Kidney tubule cell (primary cell): ENCODE measurements at regions not wholly inside any gene's neighbourhood (a gene's known extent, or its start where the extent isn't known, plus 50 kb on each side); places are given as distances from the start of the nearest gene placed in this dataset.

Source experiments
- DNase-seq: peaks from one replicate; pipeline ENCODE4 v3.0.0-alpha.2; 2018; ENCODE audit warnings: low spot score

- DNase-seq, result no peak
Observed at GRCh38 chr16:62562121-62562520, 525.9 kb upstream of the CDH8 start.

DNA sequence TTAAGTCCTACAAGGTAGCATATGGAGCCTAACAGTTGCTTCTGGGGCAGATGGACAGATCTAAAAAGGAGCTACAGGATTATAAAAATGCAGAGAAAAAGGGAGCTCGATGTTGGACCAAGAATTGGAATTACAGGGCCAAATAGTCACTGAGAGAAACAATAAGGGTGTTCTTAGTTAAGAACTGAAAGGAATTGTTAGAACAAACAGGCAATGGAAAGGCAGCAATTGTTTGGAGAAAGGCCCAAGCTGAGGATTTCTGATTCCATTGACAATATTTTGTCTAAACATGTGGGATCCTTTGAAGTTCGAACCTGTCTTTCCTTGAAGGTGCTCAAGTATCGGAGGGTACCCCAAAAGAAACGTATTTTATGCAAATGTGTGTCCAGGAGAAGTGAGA is 513.6 kb upstream of the CDH8 start:
- DNase-seq, result no peak

- DNase-seq, result no peak
Observed at GRCh38 chr16:62548095-62548494, 511.9 kb upstream of the CDH8 start.

- no peak for DNase-seq
Observed at GRCh38 chr16:62546701-62547100, 510.5 kb upstream of the CDH8 start.

GRCh38 chr16:62545039-62545438 is 508.8 kb upstream of the CDH8 start:
- no peak for DNase-seq

DNA sequence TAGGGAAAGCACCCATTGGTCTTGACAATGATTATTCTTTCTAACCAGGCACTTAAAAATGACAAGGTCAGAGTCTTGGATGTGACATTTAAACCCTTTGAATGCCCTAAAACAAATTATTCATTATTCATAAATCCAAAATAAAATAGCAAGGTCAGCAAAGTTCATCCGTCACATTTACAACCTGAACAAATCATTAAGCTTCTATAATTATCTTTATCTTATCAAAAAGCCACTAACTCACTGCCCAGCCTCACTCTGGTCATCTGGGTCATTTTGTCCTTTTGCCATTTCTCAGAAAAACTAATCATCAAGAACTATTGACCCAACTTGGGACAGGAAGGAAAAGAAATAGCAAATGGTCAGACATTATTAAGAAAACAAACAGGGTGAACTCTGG is 507.3 kb upstream of the CDH8 start:
- no peak for DNase-seq

DNA sequence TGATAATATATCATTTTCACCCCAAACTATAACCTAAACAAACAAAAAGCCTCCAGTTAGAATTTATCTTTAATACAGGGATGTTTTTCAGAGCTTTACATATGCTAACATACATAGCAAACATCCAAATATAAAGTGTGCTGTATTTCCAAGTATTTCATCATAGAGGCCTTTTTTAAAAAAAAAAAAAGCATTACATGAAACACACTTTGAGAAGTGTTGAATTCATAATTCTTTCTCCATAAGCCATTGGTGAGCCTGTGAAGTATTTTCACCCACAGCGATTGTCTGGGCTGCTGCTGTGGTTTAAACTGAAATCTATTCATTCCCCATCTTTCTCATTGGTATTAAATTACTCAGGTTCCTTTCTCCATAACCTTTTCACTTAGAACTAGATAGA is 503.4 kb upstream of the CDH8 start:
- no peak for DNase-seq

GRCh38 chr16:62530426-62530825 is 494.2 kb upstream of the CDH8 start:
- DNase-seq, result no peak

DNA sequence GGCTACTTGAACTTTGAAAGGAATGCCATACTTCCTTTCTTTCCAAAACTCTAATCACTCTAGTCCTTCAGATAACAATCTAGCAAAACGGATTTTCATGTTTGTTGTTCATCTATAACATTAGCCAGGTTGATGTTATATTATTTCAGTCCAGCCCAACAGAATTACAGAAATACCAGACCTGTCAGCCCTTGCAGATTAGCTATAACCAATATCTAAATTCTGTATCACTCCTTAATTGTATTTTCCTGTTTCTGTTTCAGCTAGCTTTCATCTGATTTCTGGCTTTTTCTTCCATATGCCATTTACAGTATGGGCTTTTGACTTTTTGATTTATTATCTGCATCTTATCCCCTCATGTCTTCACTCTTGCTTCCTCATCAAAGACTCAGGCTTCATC is 479.8 kb upstream of the CDH8 start:
- DNase-seq, result no peak

GRCh38 chr16:62503073-62503472 is 466.8 kb upstream of the CDH8 start:
- no peak for DNase-seq

GRCh38 chr16:62478903-62479458 is 442.7 kb upstream of the CDH8 start:
- no peak for DNase-seq

- DNase-seq, result no peak
Observed at GRCh38 chr16:62477796-62478195, 441.6 kb upstream of the CDH8 start.

DNA sequence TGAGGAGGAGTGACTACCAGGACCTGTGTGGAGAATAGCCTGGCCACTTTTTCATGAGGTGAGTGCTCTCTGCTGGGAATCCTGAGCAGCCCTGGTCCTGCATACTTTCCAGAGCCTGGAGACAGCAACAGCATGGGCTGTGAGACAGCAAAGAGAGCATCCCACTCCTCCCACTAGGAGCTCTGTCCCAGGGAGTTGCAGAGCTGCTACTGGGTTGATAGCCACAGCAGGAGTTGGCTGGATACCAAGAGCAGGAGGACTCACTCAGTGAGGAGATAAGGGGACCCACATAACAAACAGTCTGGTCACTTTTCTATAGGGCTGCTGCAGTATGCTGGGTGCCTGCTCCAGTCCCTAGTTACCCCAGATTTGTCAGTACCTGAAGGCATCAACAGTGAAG is 439.3 kb upstream of the CDH8 start:
- no peak for DNase-seq

- no peak for DNase-seq
Observed at GRCh38 chr16:62462971-62463370, 426.7 kb upstream of the CDH8 start.

DNA sequence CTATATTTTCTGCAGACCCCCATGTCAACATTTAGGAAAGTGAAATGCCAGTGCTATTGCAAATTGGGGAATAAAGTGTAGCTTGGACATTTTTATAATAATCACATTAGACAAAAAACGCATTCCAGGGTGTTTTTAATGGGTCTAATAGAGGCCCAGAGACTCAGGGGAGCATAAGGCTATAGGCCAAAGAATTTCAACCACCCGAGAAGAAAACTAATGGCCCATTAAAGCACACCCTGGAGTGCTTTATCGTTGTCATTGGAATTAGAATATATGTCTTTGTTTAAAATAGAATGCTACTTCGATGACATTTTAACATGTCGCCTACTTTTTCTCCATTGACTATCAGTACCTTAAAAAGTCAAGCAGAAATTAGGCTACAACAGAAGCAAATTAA is 414.1 kb upstream of the CDH8 start:
- DNase-seq, result no peak

DNA sequence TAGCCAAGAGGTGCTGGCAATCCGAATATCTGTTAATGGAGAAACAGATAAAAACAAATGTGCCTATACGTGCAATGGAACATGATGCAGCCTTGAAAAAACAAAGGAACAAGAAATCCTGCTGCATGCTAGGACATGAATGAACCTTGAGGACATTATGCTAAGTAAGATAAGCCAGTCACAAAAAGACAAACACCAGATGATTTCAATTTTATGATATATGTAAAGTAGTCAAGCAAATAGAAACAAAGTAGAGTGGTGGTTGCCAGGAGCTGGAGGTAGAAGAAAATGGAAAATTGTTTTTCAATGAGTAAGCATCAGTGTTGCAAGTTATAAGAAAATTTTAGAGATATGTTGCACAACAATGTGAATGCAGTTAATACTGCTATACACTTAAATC is 409.7 kb upstream of the CDH8 start:
- no peak for DNase-seq

- no peak for DNase-seq
Observed at GRCh38 chr16:62424206-62424605, 388.0 kb upstream of the CDH8 start.

- no peak for DNase-seq
Observed at GRCh38 chr16:62408760-62409159, 372.5 kb upstream of the CDH8 start.

DNA sequence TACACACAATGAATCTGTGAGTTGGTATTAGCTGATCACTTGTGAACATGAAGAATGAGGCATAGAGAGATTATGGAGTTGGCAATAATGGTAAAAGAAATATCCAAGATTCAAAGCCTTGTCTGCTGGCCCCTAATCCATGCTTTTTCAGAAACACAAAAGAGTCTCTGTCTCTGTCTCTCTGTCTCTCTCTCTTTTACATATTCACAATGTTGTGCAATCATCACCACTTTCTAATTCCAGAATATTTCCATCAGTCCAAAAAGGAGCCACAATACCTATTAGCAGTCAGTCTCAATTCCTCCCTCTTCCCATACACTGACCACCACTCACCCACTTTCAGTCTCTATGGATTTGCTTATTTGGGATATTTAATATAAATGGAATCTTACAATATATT is 370.1 kb upstream of the CDH8 start:
- DNase-seq, result no peak

DNA sequence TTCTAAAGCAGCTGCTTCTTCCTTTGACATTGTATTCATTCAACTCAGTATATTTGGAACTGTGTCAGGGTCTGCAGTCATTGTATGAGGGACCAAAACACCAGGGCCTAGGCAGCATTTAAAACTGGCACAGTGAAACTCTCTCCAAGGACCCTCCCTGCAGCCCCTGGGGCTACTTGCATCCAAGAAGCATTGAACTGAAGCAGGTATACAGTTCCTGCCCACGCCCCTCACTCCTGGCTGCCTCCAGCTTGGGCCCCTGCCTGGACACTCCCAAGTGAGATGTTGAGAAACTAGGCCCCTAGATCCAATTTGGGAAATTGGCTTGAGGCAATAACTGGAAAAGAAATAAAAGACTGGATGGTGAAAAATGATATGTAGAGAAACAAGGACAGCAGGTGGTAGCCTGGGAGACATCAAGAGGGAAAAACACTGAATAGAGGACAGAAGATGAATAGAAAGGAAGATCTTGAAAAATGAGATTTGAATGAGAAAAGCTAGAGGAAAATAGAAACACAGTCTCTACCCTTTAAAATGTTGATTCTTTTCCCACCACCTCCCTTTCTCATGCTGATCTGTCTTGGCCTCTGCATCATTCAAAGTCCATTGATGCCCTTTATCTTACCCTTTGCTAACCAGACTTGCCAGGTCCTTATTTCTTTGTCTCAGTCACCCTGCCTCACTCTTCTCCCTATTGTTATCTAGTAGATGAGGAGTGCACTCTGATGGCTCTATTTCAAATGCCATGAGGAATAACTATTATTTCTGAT is 368.8 kb upstream of the CDH8 start:
- DNase-seq, result no peak

DNA sequence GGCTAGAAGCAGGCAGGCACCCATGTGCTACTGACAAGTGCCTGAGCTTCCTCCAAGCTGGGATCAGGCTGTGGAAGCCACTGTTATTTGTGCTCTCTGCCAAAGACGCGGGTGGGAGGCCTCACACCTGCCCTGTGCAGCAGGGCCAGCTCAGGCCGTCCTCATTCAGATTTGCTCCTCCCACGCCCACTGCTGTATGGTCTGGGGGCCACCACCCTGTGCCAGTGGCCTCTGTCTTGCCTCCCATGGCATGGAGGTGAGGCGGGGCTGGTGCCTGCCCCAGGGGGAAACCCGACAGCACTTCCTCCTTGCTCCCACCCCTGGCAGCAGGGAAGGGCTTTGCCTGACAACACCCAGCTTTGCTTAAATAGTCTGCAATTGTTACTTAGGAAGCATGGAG is 356.5 kb upstream of the CDH8 start:
- DNase-seq, result no peak

- DNase-seq, result no peak
Observed at GRCh38 chr16:62391940-62392339, 355.7 kb upstream of the CDH8 start.

DNA sequence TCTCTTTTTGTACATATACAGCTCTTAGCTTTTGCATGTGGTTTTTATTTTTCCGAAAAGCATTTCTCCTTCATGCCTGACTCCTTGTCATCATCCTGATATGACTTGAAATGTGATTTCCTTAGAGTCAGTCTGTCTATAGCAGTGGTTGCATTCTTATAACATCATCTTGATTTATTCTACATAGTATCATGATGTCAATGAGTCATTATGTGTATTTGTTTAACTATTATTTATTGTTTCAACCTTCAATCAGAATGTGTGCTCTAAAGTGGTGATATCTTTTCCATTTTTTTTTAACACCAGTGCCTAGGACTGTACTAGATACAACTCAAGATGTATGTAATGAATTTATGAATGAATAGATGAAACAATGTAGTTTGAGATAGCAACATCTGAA is 354.9 kb upstream of the CDH8 start:
- no peak for DNase-seq

DNA sequence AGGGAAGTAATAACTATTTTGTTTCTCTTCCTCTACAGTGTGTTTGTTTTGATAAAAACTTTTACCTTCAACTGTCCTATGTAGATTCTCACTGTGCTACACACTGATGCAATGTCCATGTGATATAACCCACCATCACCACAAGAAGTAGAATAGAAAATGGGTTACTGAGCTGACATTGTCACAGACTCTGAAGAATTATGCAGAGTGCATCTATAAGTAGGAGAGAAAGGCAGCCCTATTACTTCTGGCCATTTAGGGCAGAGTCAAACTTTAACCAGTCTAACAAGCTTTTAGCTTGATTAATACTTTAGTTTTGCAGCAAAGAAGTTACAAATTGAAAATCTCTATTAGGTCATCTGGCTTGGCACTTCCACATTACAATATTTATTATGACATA is 354.0 kb upstream of the CDH8 start:
- no peak for DNase-seq
